Erythroblast (primary cell): ENCODE measurements at regions not wholly inside any gene's neighbourhood (a gene's known extent, or its start where the extent isn't known, plus 50 kb on each side); places are given as distances from the start of the nearest gene placed in this dataset.

Source experiments
- GATA1 ChIP-seq: IDR thresholded peaks from 2 replicates; pipeline ENCODE4 v1.6.1; 2011; ENCODE audit warnings: low read depth, mild to moderate bottlenecking, control low read depth, low read length, moderate library complexity
- POLR2A ChIP-seq: IDR thresholded peaks from 2 replicates; pipeline ENCODE4 v1.6.1; 2011; ENCODE audit warnings: mild to moderate bottlenecking, low read length

GRCh38 chr1:5456090-5456811 lies 536.0 kb downstream of the NPHP4 start:
- TF ChIP-seq POLR2A (no peak), GATA1 (no peak)
